ENCODE measurements at regions not wholly inside any gene's neighbourhood (a gene's known extent, or its start where the extent isn't known, plus 50 kb on each side); places are given as distances from the start of the nearest gene placed in this dataset.

DNA sequence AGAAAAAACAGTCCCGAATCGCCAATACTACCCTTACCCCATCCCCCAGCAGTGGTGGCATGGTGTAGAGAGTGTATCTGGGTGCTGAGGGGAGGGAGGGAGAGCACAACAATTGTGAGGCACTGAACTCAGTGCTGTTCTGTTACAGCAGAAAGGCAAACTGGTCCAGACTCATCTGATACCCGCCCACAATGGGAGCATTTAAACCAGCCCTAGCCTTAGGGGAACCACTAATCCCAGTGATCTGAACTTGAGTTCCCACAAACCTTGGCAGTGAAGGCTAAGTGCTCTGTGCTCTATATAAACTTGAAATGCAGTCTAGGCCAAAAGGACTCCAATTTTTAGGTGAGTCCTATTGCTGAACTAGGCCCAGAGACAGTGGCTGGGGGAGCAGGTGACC lies 666.4 kb upstream of the PTCHD4 start:
- no peak for TF ChIP-seq CTCF (IDR thresholded peaks at IDR 0.05)
- TF ChIP-seq POLR2A (IDR thresholded peaks at IDR 0.05) = no peak
- TF ChIP-seq POLR2AphosphoS5 (IDR thresholded peaks at IDR 0.05) = no peak
